ENCODE measurements at regions not wholly inside any gene's neighbourhood (a gene's known extent, or its start where the extent isn't known, plus 50 kb on each side); places are given as distances from the start of the nearest gene placed in this dataset.

DNA sequence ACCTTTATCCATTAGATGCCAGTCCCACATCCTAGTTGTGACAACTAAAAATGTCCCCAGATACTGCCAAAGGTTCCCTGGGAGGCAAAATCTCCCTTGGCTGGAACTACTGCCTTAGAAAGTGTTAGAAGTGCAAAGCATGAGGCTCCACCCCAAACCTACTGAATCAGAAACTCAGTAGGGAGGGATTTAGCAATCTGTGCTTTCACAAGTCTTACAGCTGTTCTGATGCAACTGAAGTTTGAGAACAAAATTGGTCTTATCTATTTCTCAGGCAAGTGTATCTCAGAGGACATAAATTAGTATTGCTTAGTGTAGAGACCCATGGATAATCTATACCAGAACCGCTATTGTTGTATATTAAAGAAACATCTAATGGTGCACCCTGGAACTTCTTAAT lies 70.2 kb downstream of the CLDN1 start:
- no peak for DNase-seq (ENCODE audit: low spot score)

DNA sequence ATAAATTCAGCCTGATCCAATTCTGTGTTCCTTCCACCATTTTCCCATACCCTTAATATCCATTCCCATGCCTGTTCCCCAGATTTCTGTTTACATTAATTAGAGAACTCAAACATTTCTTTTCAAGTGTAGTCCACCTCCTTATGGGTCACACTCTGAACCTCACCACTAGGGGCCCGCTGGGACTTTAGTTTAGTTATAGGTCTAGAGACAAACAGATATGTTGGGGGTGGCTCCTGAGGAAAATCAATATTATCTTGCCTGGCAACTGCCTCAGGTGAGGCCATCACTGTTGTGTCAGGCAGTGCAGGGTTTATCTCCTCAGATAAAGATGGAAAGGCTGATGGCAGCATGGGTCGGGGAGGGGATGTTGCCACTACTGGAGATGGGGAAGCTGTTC lies 72.8 kb downstream of the CLDN1 start:
- DNase-seq (ENCODE audit: low spot score) = no peak

DNA sequence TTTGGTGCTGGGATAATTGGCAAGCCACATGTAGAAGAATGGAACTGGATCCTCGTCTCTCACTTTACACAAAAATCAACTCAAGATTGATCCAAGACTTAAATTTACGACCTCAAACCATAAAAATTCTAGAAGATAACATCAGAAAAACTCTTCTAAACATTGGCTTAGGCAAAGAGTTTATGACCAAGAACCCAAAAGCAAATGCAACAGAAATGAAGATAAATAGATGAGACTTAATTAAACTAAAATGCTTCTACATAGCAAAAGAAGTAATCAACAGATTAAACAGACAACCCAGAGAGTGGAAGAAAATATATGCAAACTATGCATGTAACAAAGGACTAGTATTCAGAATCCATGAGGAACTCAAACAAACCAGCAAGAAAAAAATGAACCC lies 80.1 kb downstream of the CLDN1 start:
- no peak for DNase-seq (ENCODE audit: low spot score)

DNA sequence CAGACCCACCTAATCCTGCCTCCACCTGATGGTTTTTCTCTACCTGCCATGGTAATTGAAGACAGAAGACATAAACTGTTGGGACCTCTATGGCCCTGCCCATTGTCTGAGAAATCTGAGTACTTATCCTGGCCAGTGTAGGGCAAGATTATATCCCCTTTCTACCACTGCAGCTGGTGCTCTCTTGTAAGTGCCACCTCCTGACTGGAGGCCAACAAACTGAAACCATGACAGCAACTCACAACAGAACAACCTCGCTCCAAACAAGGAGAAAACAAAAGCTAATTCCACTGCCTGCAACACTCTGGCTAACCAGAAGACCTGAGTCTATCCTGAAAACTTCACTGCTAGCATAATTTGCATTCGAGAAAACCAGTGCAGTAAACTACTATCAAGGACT lies 82.9 kb downstream of the CLDN1 start:
- DNase-seq (ENCODE audit: low spot score) = no peak

DNA sequence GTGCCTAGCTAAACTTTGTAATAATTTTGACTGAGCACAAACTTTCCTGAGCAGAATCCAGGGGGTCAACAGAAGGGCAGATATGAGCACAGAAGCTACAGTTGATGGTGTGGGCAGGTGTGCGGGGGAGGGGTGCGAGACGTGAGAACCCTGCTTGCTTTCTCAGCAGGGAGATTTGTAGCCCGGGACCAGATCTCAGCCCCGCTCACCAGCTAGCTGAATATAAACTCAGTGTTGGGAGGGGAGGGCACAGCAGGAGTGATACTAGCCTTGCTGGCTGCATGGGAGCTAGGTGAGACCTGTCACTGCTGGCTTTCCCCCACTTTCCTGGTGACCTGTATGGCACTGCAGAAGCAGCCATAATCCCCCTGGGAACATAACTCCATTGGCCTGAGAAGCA lies 83.4 kb downstream of the CLDN1 start:
- no peak for DNase-seq (ENCODE audit: low spot score)

DNA sequence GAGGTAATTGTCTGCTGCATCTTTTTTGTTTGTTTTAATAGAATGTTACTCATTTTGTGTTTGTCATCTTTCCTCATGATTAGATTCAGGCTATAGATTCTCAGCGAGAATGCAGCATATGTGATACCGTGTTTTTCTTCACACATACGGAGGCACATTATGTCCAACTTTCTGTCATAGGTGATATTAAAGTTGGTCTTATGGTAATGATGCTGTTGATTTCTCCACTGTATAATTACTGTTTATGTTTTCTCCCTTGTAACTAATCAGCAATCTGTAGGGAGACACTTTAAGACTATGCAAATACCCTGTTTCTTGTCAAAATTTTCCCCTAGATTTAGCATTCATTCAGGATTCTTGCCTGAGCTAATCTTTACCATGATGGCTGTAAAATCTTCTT lies 87.6 kb downstream of the CLDN1 start:
- no peak for DNase-seq (ENCODE audit: low spot score)

DNA sequence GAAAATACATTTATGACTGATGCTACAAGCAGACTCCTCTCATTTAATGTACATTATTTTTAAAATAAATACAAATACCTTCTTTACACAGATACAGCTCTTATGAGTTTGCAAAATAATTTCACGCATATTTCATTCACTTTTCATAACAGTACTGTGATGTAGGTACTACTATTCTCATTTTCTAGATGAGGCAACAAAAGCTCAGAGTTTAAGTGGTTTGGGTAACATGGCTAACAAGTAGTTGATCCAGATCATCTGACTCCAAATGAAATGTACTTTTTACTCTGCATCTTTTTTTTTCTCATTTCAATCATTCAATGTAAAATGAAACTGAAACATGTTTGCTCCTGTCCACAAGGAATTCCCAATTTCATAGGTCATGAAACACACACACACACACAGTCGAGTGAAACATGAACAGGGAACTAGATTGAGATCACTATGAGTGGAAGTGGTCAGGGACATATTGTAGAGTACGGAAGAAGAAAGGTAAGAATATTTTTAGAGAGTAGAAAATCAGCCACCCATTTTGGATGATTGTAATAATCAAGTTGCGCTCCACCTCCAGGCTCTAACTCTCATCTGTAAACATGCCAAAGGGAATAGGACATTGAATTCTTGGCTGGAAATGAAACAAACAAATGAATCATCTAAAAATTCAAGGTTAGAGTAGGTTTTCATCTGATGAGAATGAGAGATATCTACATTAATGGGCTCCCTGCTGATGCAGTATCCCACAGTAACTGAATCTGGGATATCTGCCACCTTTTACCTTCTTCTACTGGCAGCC lies 92.4 kb downstream of the CLDN1 start:
- no peak for DNase-seq (ENCODE audit: low spot score)

DNA sequence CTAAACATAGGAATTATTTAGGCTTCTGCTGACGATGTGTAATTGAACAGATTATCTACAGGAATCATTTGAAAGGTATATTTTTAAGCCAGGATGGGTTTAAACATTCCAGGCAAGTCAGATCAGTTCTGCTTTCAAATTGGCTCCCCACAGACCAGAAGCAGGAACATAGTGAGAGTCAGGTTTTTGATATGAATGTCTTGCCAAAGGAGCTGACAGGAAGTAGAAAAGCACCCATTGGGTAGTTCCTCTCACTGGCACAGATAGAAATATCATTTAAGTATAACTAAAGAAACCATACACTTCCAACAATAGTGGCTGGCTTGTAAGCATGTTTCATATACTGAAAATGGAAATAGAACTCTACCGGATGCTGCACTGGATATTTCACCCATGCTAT lies 95.2 kb downstream of the CLDN1 start:
- peak; percentile 29 for DNase-seq (ENCODE audit: low spot score)

DNA sequence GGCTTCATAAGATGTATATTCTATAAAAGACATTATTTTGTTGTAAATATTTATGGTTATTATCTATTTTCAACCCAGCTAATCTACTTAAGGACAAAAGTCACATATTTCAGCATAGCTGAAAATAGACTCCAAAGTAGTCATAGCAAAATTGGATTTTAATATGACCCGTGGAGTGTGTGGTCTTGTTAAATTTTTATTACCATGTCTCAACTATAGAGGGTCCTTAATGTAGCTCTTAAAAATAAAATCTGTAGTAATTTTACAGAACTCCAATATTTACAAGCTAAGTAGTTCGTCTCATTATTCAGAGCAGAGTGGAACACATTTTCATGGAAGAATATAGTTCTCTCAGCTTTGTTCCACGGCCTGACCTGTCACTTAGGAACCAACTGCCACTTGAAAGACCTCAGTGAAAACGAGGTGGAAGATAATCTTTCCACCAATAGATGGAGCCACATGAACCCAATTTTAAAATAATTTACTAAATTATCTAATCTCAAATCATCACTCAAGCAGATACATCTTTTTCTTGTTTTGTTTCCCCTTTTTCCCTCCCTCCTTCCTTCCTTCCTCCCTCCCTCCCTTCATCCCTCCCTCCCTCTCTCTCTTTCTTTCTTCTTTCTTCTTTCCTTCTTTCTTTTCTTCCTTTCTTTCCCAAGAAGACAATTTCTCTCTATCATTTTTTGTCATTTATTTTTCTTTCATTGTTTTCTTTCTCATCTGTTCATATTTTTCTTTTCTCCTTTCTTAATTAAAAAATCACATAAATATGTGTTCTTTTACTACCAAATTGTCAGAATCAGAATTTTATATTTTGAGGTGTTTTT lies 97.2 kb downstream of the CLDN1 start:
- peak; percentile 30 for DNase-seq (ENCODE audit: low spot score)

DNA sequence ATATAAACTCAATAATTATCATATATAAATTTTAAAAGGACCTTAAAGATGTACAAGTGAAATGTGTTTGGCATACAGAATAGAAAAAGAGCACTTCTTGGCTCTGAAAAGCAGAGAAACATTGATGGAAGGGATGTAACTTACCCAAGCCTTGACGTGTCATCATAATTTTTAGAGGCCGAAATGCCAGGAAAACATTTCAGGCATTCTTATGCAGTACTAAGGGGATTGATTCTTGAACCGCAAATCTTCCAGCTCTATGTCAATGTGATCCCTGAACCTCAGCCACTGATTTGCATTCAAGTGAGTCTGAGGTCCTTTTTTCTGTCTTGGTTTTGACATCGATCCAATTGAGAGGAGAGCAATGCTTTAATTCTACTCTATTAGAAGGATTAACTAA lies 97.8 kb downstream of the CLDN1 start:
- no peak for DNase-seq (ENCODE audit: low spot score)

DNA sequence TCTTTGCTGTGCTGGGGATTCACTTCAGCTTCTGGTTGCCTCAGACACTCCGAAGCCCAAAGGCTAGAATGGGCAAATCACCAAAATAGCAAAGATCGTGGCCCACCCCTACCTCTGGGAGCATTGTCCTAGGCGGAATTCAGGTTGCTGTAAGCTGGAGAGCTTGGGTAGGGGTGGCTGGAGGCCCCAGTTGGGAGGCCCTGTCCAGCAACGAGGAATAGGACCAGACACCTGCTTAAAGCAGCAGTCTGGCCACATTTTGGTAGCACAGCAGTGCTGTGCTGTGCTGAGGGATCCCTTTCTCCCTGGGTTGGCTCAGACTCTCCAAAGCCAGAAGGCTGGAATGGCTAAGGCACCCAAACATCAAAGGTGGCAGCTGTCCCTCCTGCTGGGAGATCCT lies 99.3 kb downstream of the CLDN1 start:
- DNase-seq (ENCODE audit: low spot score) = no peak

DNA sequence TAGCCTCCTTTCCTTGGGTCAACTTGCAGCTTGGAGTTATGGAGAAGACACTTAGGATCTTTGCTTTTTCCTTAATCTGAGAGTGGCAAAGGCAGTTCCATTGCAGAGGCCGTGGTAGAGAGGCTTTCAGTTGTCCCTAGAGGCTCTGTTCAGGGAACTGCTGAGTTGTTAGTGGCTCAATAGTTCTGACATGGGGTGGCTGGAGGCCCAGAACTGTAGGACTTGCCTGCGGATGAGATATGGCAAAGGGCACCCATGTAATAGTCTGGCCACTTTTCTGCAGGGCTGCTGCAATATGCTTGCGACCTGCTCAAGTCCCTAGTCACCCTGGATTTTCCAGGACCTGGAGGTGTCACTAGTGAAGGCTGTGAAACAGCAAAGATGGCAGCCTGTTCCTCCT lies 99.9 kb downstream of the CLDN1 start:
- DNase-seq (ENCODE audit: low spot score) = no peak

DNA sequence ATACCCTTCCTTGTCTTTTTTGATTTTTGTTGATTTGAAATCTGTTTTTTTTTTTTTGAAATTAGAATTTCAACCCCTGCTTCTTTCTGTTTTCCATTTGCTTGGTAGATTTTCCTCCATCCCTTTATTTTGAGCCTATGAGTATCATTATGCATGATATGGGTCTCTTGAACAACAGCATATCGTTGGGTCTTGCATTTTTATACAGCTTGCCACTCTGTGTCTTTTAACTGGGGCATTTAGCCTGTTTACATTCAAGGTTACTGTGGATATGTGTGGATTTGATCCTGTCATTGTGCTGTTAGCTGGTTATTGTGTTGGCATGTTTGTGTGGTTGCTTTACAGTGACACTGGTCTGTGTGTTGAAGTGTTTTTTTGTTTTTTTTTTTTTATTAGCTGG lies 99.7 kb upstream of the P3H2 start:
- DNase-seq (ENCODE audit: low spot score) = no peak

DNA sequence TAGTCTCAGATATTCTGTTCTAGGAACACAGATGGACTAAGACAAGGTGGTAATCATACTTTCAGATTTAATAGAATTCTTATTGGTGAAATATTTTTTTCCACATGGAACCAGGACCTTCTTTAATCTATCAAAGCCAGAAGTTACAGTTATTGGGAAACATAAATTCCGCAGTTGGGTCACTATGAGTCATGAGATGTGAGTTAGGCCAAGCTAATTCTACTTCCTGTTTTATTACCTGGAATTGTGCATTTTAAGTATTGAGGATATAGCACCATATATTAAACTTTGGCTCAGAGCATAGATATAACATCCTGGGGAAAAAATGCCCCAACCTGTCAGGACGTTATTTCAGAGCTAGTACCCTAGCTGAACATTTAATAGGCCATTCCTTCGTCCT lies 96.4 kb upstream of the P3H2 start:
- DNase-seq (ENCODE audit: low spot score) = no peak

DNA sequence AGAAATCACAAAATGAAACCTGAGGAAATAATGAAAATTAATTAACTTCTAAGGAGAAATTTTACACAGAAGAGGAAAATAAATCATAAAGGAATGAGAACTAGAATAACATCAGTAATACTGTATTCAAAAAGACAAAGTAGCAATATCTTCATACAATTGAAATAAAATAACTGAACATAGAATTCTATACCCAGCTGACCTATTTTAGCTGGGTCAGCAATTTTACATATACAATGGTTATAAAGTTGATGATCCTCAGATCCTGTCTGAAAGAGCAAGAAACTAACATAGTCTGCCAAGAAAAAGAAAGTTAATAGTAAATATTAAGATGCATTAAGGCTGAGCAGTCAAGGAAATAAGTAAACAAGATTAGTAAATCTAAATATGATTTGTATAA lies 93.0 kb upstream of the P3H2 start:
- DNase-seq (ENCODE audit: low spot score) = no peak

DNA sequence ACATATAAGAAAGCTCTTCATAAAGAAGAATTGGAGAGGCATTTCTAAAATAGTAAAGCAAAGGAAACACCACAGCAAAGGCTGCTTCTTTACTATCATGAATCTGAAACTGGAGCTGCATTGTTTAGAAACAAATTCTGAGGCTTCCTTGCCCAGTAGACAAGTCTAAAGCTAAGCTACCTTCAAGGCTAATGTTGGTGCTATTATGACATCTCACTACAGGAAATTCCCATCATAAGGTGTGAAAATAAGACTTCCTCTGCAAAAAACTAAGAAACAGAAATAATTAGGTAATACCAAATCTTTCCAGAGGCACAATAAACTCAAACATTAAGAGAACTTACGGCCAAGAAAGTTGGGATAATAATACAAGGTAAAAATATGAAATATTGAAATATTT lies 89.9 kb upstream of the P3H2 start:
- DNase-seq (ENCODE audit: low spot score) = no peak

DNA sequence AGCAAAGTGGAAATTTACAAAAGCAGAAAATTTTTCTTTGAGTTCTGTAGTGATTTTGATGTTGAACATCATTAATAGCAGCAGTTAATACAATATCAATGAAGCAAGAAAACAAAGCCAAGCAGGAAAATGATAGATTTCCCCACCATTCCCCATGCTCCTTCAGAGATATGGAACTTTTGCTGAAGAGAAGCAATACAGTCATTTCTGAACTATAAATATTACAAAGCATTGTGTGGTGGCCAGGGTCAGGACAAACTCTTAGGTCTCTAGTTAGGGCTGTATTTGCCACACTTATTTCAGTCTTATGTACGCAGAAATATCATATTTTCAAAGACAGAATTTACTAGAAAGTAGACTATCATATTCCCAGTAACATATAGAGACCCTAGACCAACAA lies 88.8 kb upstream of the P3H2 start:
- DNase-seq (ENCODE audit: low spot score) = no peak

DNA sequence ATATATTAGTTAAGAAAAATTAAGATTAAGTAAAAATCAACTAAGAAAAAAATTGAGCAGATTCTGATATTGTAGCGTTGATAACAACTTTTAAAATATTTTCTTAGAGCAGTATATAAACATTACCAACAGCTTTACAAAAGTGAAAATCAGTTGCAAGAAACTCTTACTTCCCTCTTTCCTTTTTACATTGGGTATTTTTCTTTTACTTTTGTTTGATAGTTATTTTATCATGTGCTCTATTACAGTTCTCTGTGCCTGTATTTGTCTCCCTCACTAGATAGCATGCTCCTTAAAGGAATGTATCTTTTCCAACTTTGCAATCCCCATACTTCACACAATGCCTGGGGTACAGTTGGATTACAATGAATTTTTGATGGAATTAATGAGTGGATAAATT lies 87.5 kb upstream of the P3H2 start:
- no peak for DNase-seq (ENCODE audit: low spot score)

DNA sequence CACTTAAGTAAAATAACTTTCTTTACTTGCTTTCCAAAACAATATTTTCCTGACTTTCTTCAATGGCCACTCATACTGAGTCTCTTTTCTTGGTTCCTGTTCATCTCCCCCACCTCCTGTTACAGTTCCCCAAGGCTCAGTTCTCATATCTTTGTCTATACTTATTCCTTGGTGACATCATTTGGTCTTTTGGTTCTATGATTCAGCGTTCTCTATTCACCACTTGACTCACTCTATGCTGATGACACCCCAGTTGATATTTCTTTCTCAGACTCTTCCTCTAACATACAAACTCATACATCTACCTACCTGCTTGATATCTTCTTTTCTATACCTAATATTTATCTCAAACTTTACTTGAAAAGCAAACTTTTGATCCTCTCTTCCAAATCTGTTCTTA lies 85.0 kb upstream of the P3H2 start:
- DNase-seq (ENCODE audit: low spot score) = no peak

DNA sequence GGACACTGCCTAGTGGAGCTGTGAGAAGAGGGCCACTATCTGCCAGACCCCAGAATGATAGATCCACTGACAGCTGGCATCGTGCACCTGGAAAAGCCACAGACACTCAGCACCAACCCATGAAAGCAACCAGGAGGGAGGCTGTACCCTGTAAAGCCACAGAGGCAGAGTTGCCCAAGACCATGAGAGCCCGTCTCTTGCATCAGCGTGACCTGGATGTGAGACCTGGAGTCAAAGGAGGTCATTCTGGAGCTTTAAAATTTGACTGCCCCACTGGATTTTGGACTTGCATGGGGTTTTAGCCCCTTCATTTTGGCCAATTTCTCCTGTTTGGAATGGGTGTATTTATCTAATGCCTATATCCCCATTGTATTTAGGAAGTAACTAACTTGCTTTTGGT lies 83.5 kb upstream of the P3H2 start:
- no peak for DNase-seq (ENCODE audit: low spot score)

DNA sequence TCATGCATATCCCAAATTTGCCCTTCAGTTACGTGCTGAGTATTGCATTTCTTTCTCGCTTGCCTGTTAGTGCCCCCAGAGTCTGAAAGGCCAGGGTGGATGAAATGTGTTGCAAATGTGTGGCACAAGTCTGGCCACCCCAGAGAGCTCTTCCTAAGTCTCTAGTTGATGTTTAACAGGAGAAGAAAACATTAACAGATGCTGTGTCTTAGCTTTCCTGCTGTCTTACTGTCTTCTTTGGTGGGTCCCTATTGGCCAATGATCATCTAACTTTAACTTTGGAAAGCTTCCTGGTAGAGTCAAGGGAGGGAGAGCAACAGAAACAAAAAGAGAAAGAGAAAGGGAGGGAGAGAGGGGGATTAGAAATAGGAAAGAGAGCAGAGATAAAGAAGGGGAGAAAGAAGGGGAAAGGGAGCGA lies 76.7 kb upstream of the P3H2 start:
- DNase-seq (ENCODE audit: low spot score) = no peak

DNA sequence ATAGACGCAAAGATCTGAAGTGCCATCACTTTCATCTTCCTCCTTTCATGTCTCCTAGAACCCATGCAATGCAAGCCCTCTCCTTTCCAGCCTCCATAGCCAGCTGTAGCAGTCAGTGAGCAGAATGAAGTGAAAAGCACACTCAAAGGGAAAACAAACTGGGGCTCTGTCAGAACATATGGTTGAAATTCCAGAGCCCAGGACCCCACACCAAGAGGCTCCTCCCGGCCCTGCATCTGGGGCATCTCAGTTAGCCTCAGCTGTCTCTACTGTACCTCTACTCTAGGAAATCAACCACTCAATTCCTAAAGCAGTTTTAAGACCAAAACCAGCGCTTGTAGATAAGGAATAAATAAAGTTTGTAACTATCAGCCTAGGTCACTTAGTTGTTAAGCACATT lies 73.8 kb upstream of the P3H2 start:
- DNase-seq (ENCODE audit: low spot score) = no peak

DNA sequence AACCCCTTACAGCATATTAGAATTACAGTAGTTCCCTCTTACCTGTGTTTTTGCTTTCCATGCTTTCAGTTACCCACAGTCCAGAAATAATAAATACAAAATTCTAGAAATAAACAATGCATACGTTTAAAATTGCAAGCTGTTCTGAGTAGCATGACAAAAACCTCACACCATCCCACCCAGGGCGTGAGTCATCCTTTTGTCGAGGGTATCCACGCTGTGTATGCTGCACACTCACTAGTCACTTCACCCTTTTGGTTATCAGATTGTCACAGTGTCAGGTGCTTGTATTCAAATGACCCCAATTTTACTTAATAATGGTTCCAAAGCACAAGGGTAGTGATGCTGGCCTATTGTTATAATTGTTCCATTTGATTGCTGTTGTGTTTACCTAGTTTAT lies 72.5 kb upstream of the P3H2 start:
- DNase-seq (ENCODE audit: low spot score) = no peak

DNA sequence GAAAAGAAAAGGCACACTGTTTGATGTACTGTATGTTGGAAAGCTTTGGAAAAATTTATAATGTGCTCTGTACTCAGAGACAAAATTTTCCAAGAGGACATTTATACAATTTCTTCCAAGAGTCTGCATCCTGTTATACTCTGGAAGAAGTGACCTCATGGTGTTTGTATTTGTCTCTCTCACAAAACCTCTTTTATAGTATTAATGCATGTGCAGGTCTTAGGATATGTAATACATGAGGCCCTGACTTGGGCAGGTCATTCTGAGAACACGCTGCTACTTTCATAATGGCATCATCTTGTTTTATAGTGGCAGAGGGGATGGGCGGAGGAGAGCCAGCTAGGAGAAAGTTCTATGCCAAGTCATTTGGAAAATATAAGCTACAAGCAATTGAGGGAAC lies 72.0 kb upstream of the P3H2 start:
- DNase-seq (ENCODE audit: low spot score) = no peak
